Inflammatory macrophage treated with lipopolysaccharide for 4 hours (primary cell): ENCODE measurements at regions not wholly inside any gene's neighbourhood (a gene's known extent, or its start where the extent isn't known, plus 50 kb on each side); places are given as distances from the start of the nearest gene placed in this dataset.
"Not testable (repeated sequence)": the region's sequence is repeated elsewhere in the genome, so short reads cannot be mapped to it uniquely, and the experiment has no call there.

ENCODE experiments used
- DNase-seq: peaks from one replicate; pipeline ENCODE4 v3.0.0-alpha.2; 2020

- DNase-seq, result no peak
Observed at GRCh38 chr2:221997100-221997499, 301.7 kb downstream of the PAX3 start.

DNA sequence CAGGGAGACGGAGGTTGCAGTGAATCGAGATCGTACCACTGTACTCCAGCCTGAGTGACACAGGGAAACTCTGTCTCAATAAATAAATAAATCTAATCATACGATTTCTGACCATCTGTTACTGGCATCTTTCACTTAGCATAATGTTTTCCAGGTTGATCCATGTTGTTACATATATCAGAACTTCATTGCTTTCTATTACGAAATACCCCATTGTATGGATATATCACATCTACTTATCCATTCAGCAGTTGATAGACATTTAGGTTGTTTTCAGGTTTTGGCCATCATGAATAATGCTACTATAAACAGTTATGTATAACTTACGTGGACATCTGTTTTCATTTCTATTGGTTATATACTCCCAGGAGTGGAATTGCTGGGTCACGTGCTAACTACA lies 303.9 kb downstream of the PAX3 start:
- DNase-seq, result no peak

- DNase-seq, result not testable (repeated sequence)
Observed at GRCh38 chr2:221984376-221984775, 314.4 kb downstream of the PAX3 start.

DNA sequence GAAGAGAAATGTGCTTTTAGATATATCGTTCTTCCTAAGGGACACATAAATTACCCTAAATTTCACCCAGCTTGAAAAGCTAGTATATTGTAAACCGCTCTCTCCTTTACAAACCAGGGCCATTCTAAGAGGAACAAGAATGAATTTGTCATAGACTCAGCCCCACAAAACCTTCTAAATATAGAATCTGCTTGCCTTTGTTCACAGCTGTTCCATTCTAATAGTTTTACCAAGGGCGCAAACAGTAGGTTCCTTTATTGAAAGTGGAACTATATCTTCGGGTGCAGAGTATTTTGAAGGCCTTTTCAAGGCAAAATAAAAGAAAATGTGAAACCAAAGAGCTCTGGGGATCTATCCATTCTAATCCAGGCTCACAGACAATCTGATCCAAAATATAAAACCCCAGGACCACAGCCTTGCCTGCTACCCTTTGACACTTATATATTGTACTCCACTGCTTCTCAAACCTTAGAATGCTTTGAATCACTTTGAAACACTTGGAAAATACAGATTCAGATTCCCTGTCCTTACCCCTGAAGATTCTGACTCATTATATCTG lies 316.8 kb downstream of the PAX3 start:
- no peak for DNase-seq

- DNase-seq, result no peak
Observed at GRCh38 chr2:221975151-221975550, 323.6 kb downstream of the PAX3 start.

- no peak for DNase-seq
Observed at GRCh38 chr2:221973902-221974301, 324.9 kb downstream of the PAX3 start.

- no peak for DNase-seq
Observed at GRCh38 chr2:221973502-221973901, 325.3 kb downstream of the PAX3 start.

DNA sequence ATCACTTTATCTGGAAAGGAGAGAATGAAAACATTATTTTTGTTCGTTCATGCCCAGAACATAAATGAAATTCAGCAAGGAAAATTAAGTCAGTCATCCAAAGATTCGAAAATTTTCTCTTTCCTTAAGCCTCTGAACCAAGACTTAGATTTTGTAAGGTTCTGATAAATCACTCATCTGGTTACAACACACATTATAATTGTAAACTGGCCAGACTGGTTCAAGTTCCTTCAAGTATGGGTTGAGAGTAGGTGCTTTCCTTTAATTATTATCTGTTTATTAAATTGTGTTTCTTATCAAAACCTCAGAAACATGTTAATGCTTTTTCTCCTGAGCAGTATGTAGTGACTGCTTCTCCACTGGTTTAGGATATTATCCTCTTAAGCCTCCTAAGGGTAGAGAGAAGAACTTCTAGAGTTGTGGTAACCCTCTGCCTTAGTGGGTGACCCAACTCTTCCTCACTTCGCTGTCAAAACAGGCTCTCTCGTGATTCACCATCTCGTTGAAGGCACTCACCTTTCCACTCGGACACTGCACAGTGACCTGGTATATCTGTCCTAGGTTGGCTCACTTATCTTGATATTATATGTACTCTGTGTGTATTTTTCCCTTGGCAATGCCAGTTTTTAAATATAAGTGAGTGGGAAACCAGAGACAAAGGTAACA lies 325.9 kb downstream of the PAX3 start:
- DNase-seq, result no peak

GRCh38 chr2:221970389-221970788 lies 328.4 kb downstream of the PAX3 start:
- no peak for DNase-seq

- DNase-seq, result no peak
Observed at GRCh38 chr2:221969830-221970144, 329.0 kb downstream of the PAX3 start.

GRCh38 chr2:221969087-221969829 lies 329.5 kb downstream of the PAX3 start:
- DNase-seq, result no peak

GRCh38 chr2:221962186-221962585 lies 336.6 kb downstream of the PAX3 start:
- DNase-seq, result no peak

- DNase-seq, result no peak
Observed at GRCh38 chr2:221961561-221961960, 337.2 kb downstream of the PAX3 start.

DNA sequence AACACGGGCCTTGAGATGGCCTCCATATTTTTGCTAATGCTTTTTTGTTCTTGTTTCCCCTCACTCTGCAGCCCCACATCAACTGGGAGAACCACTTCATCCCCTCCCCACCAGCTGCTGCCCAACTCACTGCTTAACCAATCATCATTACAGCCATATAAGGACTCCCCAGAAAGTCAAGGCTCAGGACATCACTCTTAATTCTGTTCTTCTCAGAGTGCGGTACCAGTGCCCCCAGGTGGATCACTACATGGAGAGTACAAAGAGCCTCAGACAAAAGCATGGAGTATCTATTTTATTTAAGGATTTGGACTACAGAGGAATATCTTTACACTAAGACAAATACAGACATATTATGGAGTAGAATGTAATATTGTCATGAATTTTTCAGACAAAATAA lies 340.6 kb downstream of the PAX3 start:
- DNase-seq, result no peak

- DNase-seq, result no peak
Observed at GRCh38 chr2:221948076-221948475, 350.7 kb downstream of the PAX3 start.

- DNase-seq, result not testable (repeated sequence)
Observed at GRCh38 chr2:221944452-221944851, 354.3 kb downstream of the PAX3 start.

GRCh38 chr2:221943076-221943810 lies 355.6 kb downstream of the PAX3 start:
- DNase-seq, result no peak

- no peak for DNase-seq
Observed at GRCh38 chr2:221931251-221931991, 359.3 kb upstream of the EPHA4 start.

DNA sequence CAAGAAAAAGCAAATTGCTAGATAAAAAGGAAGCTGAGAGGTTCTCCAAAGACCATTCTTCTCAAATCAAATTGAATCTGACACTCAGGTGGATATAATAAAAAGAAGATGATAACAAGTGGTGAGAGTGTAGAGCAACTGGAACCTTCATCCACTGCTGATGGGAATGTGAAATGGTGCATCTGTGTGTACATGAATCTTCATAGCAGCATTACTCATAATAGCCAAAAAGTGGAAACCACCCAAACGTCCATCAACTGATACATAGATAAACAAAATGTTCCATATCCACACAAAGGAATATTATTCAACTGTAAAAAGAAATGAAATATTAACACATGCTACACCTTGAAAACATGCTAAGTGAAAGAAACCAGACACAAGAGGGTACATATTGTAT lies 357.2 kb upstream of the EPHA4 start:
- DNase-seq, result no peak

GRCh38 chr2:221926327-221926726 lies 354.2 kb upstream of the EPHA4 start:
- no peak for DNase-seq

DNA sequence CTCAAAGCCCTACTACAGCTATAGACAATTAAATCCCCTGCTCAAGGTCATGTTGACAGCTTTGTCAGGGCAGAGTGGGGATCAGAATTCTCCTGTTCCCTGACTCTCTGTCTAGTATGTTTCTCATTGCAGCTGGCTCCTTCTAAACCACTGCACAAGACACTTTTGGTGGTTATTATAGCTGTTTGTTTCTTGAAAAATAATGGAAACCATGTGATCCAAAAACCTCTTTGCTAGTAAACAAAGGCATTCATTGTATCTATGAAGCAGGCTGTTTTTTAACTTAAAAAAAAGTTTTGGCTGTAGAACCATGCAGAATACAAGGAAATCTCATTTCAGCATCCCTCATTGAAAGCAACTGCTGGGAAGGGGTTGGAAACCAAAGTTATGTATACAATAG lies 352.5 kb upstream of the EPHA4 start:
- DNase-seq, result no peak

DNA sequence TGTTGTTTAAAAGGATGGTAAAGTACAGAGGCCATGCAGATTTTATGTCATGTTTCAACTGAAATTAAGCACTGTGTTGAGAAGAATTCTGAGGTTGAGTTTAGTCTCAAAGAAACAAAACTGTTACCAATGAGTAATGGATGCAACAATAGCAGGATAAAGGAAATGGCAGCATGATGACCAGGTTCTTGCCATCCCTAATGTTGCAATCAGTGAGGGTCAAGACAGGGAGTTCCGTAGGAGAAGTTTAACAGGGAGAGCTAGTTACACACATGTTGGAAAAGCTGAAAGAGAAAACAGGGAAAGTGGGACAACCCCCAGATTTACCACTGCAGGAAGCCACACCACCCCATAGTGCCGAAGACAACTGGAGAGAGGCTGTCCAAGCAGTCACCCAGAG lies 343.8 kb upstream of the EPHA4 start:
- no peak for DNase-seq

DNA sequence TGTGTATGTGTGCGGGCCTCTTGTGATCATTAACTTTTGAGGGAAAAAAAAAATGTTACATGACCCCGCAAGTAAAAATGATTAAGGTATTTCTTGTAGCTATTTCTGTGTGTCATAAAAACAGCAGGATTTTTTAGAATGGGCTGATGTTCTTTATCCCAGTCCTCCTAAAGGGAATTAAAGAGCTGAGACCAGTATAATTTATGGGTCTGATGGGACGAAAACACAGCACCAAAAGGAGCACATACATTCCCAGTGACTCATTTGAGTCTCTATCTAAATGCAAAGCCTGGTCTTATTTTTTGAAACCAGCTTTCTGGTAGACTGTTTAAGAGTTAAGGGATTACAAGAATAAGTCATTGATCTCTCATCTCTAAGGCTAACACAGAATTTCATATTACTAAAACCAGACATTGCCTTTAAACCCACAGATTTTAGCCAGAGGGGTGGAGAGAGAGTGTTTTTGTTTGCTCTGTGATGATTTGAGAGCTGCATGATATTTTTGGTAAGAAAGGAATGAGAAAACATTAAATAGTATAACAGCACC lies 342.3 kb upstream of the EPHA4 start:
- DNase-seq, result no peak
